ENCODE measurements at regions not wholly inside any gene's neighbourhood (a gene's known extent, or its start where the extent isn't known, plus 50 kb on each side); places are given as distances from the start of the nearest gene placed in this dataset.
"Not testable (repeated sequence)": the region's sequence is repeated elsewhere in the genome, so short reads cannot be mapped to it uniquely, and the experiment has no call there.

GRCh38 chr1:181947441-181947840 is 114.1 kb downstream of the ZNF648 start:
- DNase-seq, result no peak

- DNase-seq, result peak in 1 of 2 experiments; percentile 54
These were observed 124.5 kb downstream of the ZNF648 start for GRCh38 chr1:181936768-181937581.

GRCh38 chr1:181936269-181936668 is 125.2 kb downstream of the ZNF648 start:
- DNase-seq, result no peak

GRCh38 chr1:181931873-181932272 is 129.6 kb downstream of the ZNF648 start:
- no peak for DNase-seq

- DNase-seq, result no peak
These were observed 131.3 kb downstream of the ZNF648 start for GRCh38 chr1:181930187-181930586.

GRCh38 chr1:181926697-181927096 is 134.8 kb downstream of the ZNF648 start:
- DNase-seq, result no peak

- DNase-seq, result not testable (repeated sequence)
These were observed 137.5 kb downstream of the ZNF648 start for GRCh38 chr1:181924034-181924433.

GRCh38 chr1:181919542-181919941 is 142.0 kb downstream of the ZNF648 start:
- DNase-seq, result no peak

GRCh38 chr1:181918880-181919525 is 142.5 kb downstream of the ZNF648 start:
- DNase-seq, result no peak

GRCh38 chr1:181911715-181912114 is 149.8 kb downstream of the ZNF648 start:
- no peak for DNase-seq

- no peak for DNase-seq
These were observed 150.6 kb downstream of the ZNF648 start for GRCh38 chr1:181910905-181911304.

- DNase-seq, result no peak
These were observed 152.5 kb downstream of the ZNF648 start for GRCh38 chr1:181909010-181909409.

GRCh38 chr1:181906631-181907030 is 154.9 kb downstream of the ZNF648 start:
- no peak for DNase-seq

- DNase-seq, result no peak
These were observed 155.4 kb downstream of the ZNF648 start for GRCh38 chr1:181905944-181906597.

GRCh38 chr1:181898773-181899172 is 162.7 kb downstream of the ZNF648 start:
- no peak for DNase-seq

- DNase-seq, result no peak
These were observed 164.7 kb downstream of the ZNF648 start for GRCh38 chr1:181896824-181897223.

GRCh38 chr1:181894439-181894859 is 167.1 kb downstream of the ZNF648 start:
- DNase-seq, result no peak

- no peak for DNase-seq
These were observed 167.6 kb downstream of the ZNF648 start for GRCh38 chr1:181893937-181894336.

- not testable (repeated sequence) for DNase-seq
These were observed 168.4 kb downstream of the ZNF648 start for GRCh38 chr1:181893150-181893549.

GRCh38 chr1:181872562-181872961 is 188.9 kb downstream of the ZNF648 start:
- no peak for DNase-seq

GRCh38 chr1:181863736-181864135 is 197.8 kb downstream of the ZNF648 start:
- DNase-seq, result no peak

GRCh38 chr1:181863006-181863405 is 198.5 kb downstream of the ZNF648 start:
- DNase-seq, result no peak

- no peak for DNase-seq
These were observed 203.4 kb downstream of the ZNF648 start for GRCh38 chr1:181858135-181858534.
